NCI-H146 (cell line): ENCODE measurements at regions not wholly inside any gene's neighbourhood (a gene's known extent, or its start where the extent isn't known, plus 50 kb on each side); places are given as distances from the start of the nearest gene placed in this dataset.

Experiments used
- DNase-seq: peaks from one replicate; lab custom pipeline; 2025; lab: John Stamatoyannopoulos, UW

- no peak for DNase-seq
Observed at GRCh38 chr6:166693880-166694279, 66.8 kb upstream of the RPS6KA2 start.

- no peak for DNase-seq
Observed at GRCh38 chr6:166692723-166693302, 65.8 kb upstream of the RPS6KA2 start.

GRCh38 chr6:166691746-166692145 lies 64.7 kb upstream of the RPS6KA2 start:
- DNase-seq = no peak

- DNase-seq = no peak
Observed at GRCh38 chr6:166691199-166691598, 64.1 kb upstream of the RPS6KA2 start.

- no peak for DNase-seq
Observed at GRCh38 chr6:166689687-166690086, 62.6 kb upstream of the RPS6KA2 start.

- DNase-seq = no peak
Observed at GRCh38 chr6:166688901-166689300, 61.9 kb upstream of the RPS6KA2 start.

- DNase-seq = no peak
Observed at GRCh38 chr6:166687879-166688205, 60.8 kb upstream of the RPS6KA2 start.

GRCh38 chr6:166687070-166687878 lies 60.2 kb upstream of the RPS6KA2 start:
- DNase-seq = peak; percentile 51

- no peak for DNase-seq
Observed at GRCh38 chr6:166686317-166686716, 59.3 kb upstream of the RPS6KA2 start.

GRCh38 chr6:166684866-166685265 lies 57.8 kb upstream of the RPS6KA2 start:
- no peak for DNase-seq

GRCh38 chr6:166684170-166684569 lies 57.1 kb upstream of the RPS6KA2 start:
- DNase-seq = no peak

GRCh38 chr6:166683477-166683876 lies 56.4 kb upstream of the RPS6KA2 start:
- no peak for DNase-seq

GRCh38 chr6:166679566-166679965 lies 52.5 kb upstream of the RPS6KA2 start:
- no peak for DNase-seq

GRCh38 chr6:166678426-166678825 lies 51.4 kb upstream of the RPS6KA2 start:
- DNase-seq = no peak

GRCh38 chr6:166677941-166678340 lies 50.9 kb upstream of the RPS6KA2 start:
- DNase-seq = no peak
